ENCODE measurements at regions not wholly inside any gene's neighbourhood (a gene's known extent, or its start where the extent isn't known, plus 50 kb on each side); places are given as distances from the start of the nearest gene placed in this dataset.
A peak's percentile ranks its signal among the peaks of the same experiment; 100 is the strongest.

- TF ChIP-seq ELF2 (CRISPR knock-in tag; IDR thresholded peaks at IDR 0.05) (peak; percentile 53; the same call in 1 of the 2 replicates), HNRNPL (IDR thresholded peaks at IDR 0.05; ENCODE audit: low read depth, low read length) (no peak), ATF2 (CRISPR knock-in tag; IDR thresholded peaks at IDR 0.05) (no peak), DMBX1 (CRISPR knock-in tag; IDR thresholded peaks at IDR 0.05; ENCODE audit: borderline replicate concordance) (no peak), ZNF174 (CRISPR knock-in tag; IDR thresholded peaks at IDR 0.05) (no peak), ARID4B (CRISPR knock-in tag; IDR thresholded peaks at IDR 0.05) (0 out of 2 replicates have a peak, but pooled peaks have one; percentile 37), PCBP2 (IDR thresholded peaks at IDR 0.05; ENCODE audit: low read depth, low read length, poor library complexity, severe bottlenecking) (no peak), FOXK1 (CRISPR knock-in tag; IDR thresholded peaks at IDR 0.05; ENCODE audit: borderline replicate concordance) (no peak), MNT (conservative IDR thresholded peaks at IDR 0.05) (no peak), RBM15 (IDR thresholded peaks at IDR 0.05; ENCODE audit: insufficient read depth, low read length) (no peak), CLOCK (CRISPR knock-in tag; IDR thresholded peaks at IDR 0.05; ENCODE audit: borderline replicate concordance) (no peak), IRF1 (CRISPR knock-in tag; IDR thresholded peaks at IDR 0.05; ENCODE audit: borderline replicate concordance) (no peak), SAP30 (IDR thresholded peaks at IDR 0.05; ENCODE audit: borderline replicate concordance, insufficient read depth, low read depth, low read length, poor library complexity, severe bottlenecking) (no peak), NFIC (IDR thresholded peaks at IDR 0.05) (0 out of 2 replicates have a peak, but pooled peaks have one; percentile 34)
These were observed 126.7 kb downstream of the UNC5CL start (continued) for GRCh38 chr6:40912158-40912946.
